Ovary (tissue), 3 donors: ENCODE measurements at regions not wholly inside any gene's neighbourhood (a gene's known extent, or its start where the extent isn't known, plus 50 kb on each side); places are given as distances from the start of the nearest gene placed in this dataset.

Experiments
- POLR2A ChIP-seq: fragments of 450-650 bp; IDR thresholded peaks from one replicate; pipeline ENCODE4 v1.6.1; 2017; ENCODE audit warnings: antibody characterized with exemption, mild to moderate bottlenecking, moderate library complexity
- TF ChIP-seq, protein P1 (sequence below), 3 donors: fragments of 450-650 bp in 2 of 3; fragments of 200-600 bp in 1 of 3; IDR thresholded peaks; one replicate each; pipeline versions ENCODE4 v1.5.1 to v1.8.0; 2016 to 2022; ENCODE audit warnings: antibody characterized with exemption in 3 of 3, mild to moderate bottlenecking in 1 of 3
- donor health status: DM: no; HTN: no; CAD: no.

DNA sequence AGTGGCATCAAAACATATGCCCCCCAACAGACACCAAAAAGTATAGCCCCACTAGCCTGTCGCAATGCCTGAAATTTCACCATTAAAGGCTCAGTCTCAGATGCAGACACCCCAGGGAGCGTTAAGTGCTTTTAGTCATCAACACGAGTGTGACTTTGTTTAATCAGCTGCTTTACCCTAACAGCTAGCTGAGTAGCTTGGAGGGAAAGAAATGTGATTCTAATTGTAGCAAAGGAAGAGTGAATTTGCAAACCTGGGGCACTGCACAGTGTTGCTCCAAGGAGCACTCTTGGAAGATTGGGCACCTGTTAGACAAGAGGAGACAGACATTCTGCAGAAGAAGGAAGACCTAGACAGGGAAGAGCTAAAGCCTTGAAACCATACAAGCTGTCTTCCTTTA is 145.1 kb downstream of the BEND2 start:
- TF ChIP-seq, protein P1, sequence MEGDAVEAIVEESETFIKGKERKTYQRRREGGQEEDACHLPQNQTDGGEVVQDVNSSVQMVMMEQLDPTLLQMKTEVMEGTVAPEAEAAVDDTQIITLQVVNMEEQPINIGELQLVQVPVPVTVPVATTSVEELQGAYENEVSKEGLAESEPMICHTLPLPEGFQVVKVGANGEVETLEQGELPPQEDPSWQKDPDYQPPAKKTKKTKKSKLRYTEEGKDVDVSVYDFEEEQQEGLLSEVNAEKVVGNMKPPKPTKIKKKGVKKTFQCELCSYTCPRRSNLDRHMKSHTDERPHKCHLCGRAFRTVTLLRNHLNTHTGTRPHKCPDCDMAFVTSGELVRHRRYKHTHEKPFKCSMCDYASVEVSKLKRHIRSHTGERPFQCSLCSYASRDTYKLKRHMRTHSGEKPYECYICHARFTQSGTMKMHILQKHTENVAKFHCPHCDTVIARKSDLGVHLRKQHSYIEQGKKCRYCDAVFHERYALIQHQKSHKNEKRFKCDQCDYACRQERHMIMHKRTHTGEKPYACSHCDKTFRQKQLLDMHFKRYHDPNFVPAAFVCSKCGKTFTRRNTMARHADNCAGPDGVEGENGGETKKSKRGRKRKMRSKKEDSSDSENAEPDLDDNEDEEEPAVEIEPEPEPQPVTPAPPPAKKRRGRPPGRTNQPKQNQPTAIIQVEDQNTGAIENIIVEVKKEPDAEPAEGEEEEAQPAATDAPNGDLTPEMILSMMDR (IDR thresholded peaks at IDR 0.05): no peak
- no peak for TF ChIP-seq POLR2A
